ENCODE measurements at regions not wholly inside any gene's neighbourhood (a gene's known extent, or its start where the extent isn't known, plus 50 kb on each side); places are given as distances from the start of the nearest gene placed in this dataset.

DNA sequence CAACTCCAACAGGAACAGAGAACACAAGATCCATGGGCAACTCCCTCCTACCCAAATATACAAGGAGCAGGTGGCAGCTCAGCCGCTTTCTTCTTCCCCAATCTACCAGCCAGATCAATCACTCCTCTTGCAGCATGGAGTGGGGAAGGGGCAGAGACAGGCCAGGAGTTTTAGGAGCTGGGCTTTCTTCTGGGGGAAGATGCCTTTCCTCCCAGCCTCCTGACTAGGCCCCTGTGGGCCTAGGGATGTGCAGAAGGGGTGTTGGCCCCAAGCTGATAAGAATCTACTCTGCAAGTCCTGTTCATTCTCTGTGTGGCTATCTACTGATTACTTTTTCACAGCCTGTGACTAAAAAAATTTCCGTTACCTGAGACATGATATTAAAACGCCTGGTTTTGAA is 189.0 kb downstream of the BCAS1 start:
- Histone ChIP-seq H3K36me3 (ENCODE audit: control insufficient read depth in 4 of 4, insufficient read depth in 3 of 4, low read depth in 1 of 4, low read length in 3 of 4) (no peaks in the 10 kb centered on the region), H3K4me3 (ENCODE audit: low read depth in 1 of 3, low read length in 3 of 3) (no peak overlapping the region)

More for the DNA sequence above, 189.0 kb downstream of the BCAS1 start:
- DNase-seq (ENCODE audit: low spot score), result no peak
- 96% methylated on average over 3 of the region's 3 CpGs for WGBS
- no peak overlapping the region for H3K9ac ChIP-seq (ENCODE audit: low read depth in 1 of 2, low read length in 2 of 2)
- no peaks in the 10 kb centered on the region for H3K9me3 ChIP-seq (ENCODE audit: control insufficient read depth in 4 of 4, low read length in 3 of 4)
- no peaks in the 10 kb centered on the region for H3K27me3 ChIP-seq (ENCODE audit: control insufficient read depth in 4 of 4, insufficient read depth in 4 of 4, low read length in 3 of 4)
- peaks cover 6 to 15% (median 13%) of the 10 kb centered on the region in 4 donors for H3K4me1 ChIP-seq (ENCODE audit: control insufficient read depth in 4 of 4, insufficient read depth in 4 of 4, low read length in 3 of 4)
- TF ChIP-seq FOXA2 (IDR thresholded peaks at IDR 0.05) (no peak), HNF4A (conservative IDR thresholded peaks at IDR 0.05) (no peak), REST (IDR thresholded peaks at IDR 0.05) (no peak), GABPA (IDR thresholded peaks at IDR 0.05 in 1 of 2, conservative IDR thresholded peaks at IDR 0.05 in 1 of 2) (no peak), SP1 (IDR thresholded peaks at IDR 0.05) (no peak), RXRA (IDR thresholded peaks at IDR 0.05) (no peak), ZBTB33 (IDR thresholded peaks at IDR 0.05) (no peak), JUND (IDR thresholded peaks at IDR 0.05) (no peak), NR2F2 (IDR thresholded peaks at IDR 0.05) (no peak), YY1 (IDR thresholded peaks at IDR 0.05) (no peak), HNF4G (IDR thresholded peaks at IDR 0.05) (no peak), EGR1 (IDR thresholded peaks at IDR 0.05; ENCODE audit: low read depth in 2 of 2) (no peak), FOXA1 (IDR thresholded peaks at IDR 0.05) (no peak), RAD21 (IDR thresholded peaks at IDR 0.05) (no peak)
- TF ChIP-seq, protein P1, sequence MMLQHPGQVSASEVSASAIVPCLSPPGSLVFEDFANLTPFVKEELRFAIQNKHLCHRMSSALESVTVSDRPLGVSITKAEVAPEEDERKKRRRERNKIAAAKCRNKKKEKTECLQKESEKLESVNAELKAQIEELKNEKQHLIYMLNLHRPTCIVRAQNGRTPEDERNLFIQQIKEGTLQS (IDR thresholded peaks at IDR 0.05), result no peak
- TF ChIP-seq, protein P2, sequence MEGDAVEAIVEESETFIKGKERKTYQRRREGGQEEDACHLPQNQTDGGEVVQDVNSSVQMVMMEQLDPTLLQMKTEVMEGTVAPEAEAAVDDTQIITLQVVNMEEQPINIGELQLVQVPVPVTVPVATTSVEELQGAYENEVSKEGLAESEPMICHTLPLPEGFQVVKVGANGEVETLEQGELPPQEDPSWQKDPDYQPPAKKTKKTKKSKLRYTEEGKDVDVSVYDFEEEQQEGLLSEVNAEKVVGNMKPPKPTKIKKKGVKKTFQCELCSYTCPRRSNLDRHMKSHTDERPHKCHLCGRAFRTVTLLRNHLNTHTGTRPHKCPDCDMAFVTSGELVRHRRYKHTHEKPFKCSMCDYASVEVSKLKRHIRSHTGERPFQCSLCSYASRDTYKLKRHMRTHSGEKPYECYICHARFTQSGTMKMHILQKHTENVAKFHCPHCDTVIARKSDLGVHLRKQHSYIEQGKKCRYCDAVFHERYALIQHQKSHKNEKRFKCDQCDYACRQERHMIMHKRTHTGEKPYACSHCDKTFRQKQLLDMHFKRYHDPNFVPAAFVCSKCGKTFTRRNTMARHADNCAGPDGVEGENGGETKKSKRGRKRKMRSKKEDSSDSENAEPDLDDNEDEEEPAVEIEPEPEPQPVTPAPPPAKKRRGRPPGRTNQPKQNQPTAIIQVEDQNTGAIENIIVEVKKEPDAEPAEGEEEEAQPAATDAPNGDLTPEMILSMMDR (IDR thresholded peaks at IDR 0.05; ENCODE audit: low read depth, low read length, missing input control), result no peak
- H3K27ac ChIP-seq (ENCODE audit: low read depth in 1 of 2, low read length in 2 of 2), result no peak overlapping the region

Measured in liver (tissue), 8 donors.